ENCODE measurements at regions not wholly inside any gene's neighbourhood (a gene's known extent, or its start where the extent isn't known, plus 50 kb on each side); places are given as distances from the start of the nearest gene placed in this dataset.

- DNase-seq (ENCODE audit: low spot score) = no peak
- Histone ChIP-seq H3K36me3 (ENCODE audit: control insufficient read depth in 4 of 4, insufficient read depth in 3 of 4, low read depth in 1 of 4, low read length in 3 of 4) (no peaks in the 10 kb centered on the region), H3K9ac (ENCODE audit: low read depth in 1 of 2, low read length in 2 of 2) (no peak overlapping the region), H3K27ac (ENCODE audit: low read depth in 1 of 2, low read length in 2 of 2) (no peak overlapping the region), H3K4me1 (ENCODE audit: control insufficient read depth in 4 of 4, insufficient read depth in 4 of 4, low read length in 3 of 4) (no peaks in the 10 kb centered on the region), H3K4me3 (ENCODE audit: low read depth in 1 of 3, low read length in 3 of 3) (no peak overlapping the region), H3K9me3 (ENCODE audit: control insufficient read depth in 4 of 4, low read length in 3 of 4) (no peaks in the 10 kb centered on the region), H3K27me3 (ENCODE audit: control insufficient read depth in 4 of 4, insufficient read depth in 4 of 4, low read length in 3 of 4) (no peaks in the 10 kb centered on the region)
- TF ChIP-seq YY1 (IDR thresholded peaks at IDR 0.05) = no peak
- no peak for TF ChIP-seq NR2F2 (IDR thresholded peaks at IDR 0.05)
- no peak for TF ChIP-seq GABPA (IDR thresholded peaks at IDR 0.05 in 1 of 2, conservative IDR thresholded peaks at IDR 0.05 in 1 of 2)
- 36% methylated on average over 1 of the region's 1 CpG for WGBS
Observed at GRCh38 chrX:12010436-12010835, 127.8 kb upstream of the FRMPD4 start.

DNA sequence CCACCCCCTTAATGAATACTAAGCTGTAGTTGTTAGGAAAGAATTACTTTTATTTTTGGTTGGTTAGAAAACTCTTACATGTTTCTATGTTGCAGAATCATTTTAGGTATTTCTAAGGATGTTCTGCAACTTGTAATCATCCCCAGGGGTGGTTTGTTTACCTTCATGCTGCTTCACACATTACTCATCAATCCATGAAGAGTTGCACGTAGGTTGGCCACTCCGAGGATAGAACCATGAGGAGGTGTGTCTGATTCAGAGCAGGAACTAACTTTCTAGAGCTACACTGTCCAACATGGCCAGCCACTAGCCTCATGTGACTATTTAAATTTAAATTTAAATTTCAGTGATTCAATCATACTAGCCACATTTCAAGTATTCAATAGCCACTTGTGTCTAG is 127.2 kb upstream of the FRMPD4 start:
- WGBS = 67% methylated on average over 2 of the region's 2 CpGs
- Histone ChIP-seq H3K4me1 (ENCODE audit: control insufficient read depth in 4 of 4, insufficient read depth in 4 of 4, low read length in 3 of 4) (no peaks in the 10 kb centered on the region), H3K27me3 (ENCODE audit: control insufficient read depth in 4 of 4, insufficient read depth in 4 of 4, low read length in 3 of 4) (no peaks in the 10 kb centered on the region), H3K27ac (ENCODE audit: low read depth in 1 of 2, low read length in 2 of 2) (no peak overlapping the region), H3K36me3 (ENCODE audit: control insufficient read depth in 4 of 4, insufficient read depth in 3 of 4, low read depth in 1 of 4, low read length in 3 of 4) (no peaks in the 10 kb centered on the region), H3K9me3 (ENCODE audit: control insufficient read depth in 4 of 4, low read length in 3 of 4) (no peaks in the 10 kb centered on the region), H3K9ac (ENCODE audit: low read depth in 1 of 2, low read length in 2 of 2) (no peak overlapping the region), H3K4me3 (ENCODE audit: low read depth in 1 of 3, low read length in 3 of 3) (no peak overlapping the region)
- TF ChIP-seq HNF4A (conservative IDR thresholded peaks at IDR 0.05) (no peak), RAD21 (IDR thresholded peaks at IDR 0.05) (no peak), HNF4G (IDR thresholded peaks at IDR 0.05) (no peak)
- no peak for DNase-seq (ENCODE audit: low spot score)

DNA sequence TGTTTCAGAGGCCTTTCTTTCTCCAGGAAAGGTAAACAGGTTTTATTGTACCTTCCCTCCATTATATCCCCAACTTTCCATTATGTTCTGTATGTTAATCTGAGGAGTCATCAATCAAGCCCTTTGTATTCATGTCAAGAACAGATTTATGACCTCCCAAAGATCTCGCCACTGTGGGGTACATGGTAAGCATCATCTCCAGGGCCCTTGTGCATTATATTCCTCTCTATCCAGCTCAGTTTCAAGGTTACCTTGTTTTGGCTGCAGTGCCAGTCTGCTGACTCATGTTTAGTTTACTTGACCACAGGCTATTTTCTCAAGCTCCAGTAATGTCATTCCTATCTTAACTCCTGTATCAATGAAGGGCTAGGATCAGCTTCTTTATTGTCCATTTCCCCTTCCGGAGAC is 125.1 kb upstream of the FRMPD4 start:
- 69% methylated on average over 2 of the region's 2 CpGs for WGBS
- TF ChIP-seq, protein P1, sequence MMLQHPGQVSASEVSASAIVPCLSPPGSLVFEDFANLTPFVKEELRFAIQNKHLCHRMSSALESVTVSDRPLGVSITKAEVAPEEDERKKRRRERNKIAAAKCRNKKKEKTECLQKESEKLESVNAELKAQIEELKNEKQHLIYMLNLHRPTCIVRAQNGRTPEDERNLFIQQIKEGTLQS (IDR thresholded peaks at IDR 0.05) = no peak
- no peak for TF ChIP-seq RXRA (IDR thresholded peaks at IDR 0.05)
- TF ChIP-seq FOXA2 (IDR thresholded peaks at IDR 0.05) = no peak
- no peak for TF ChIP-seq HNF4A (conservative IDR thresholded peaks at IDR 0.05)
- no peak for TF ChIP-seq HNF4G (IDR thresholded peaks at IDR 0.05)
- TF ChIP-seq EGR1 (IDR thresholded peaks at IDR 0.05; ENCODE audit: low read depth in 2 of 2) = no peak
- TF ChIP-seq MAX (IDR thresholded peaks at IDR 0.05) = no peak
- TF ChIP-seq SP1 (IDR thresholded peaks at IDR 0.05) = no peak
- TF ChIP-seq FOXA1 (IDR thresholded peaks at IDR 0.05) = no peak
- no peak for TF ChIP-seq YY1 (IDR thresholded peaks at IDR 0.05)
- TF ChIP-seq TAF1 (conservative IDR thresholded peaks at IDR 0.05) = no peak
- TF ChIP-seq ZBTB33 (IDR thresholded peaks at IDR 0.05) = no peak
- no peak for TF ChIP-seq JUND (IDR thresholded peaks at IDR 0.05)
- no peak for TF ChIP-seq CTCF (IDR thresholded peaks at IDR 0.05; ENCODE audit: low read depth, low read length, missing input control)
- TF ChIP-seq REST (IDR thresholded peaks at IDR 0.05) = no peak
- no peak for TF ChIP-seq GABPA (IDR thresholded peaks at IDR 0.05 in 1 of 2, conservative IDR thresholded peaks at IDR 0.05 in 1 of 2)
- TF ChIP-seq RAD21 (IDR thresholded peaks at IDR 0.05) = no peak
- no peak for TF ChIP-seq NR2F2 (IDR thresholded peaks at IDR 0.05)
- H3K27me3 ChIP-seq (ENCODE audit: control insufficient read depth in 4 of 4, insufficient read depth in 4 of 4, low read length in 3 of 4) = no peaks in the 10 kb centered on the region
- no peak overlapping the region for H3K9ac ChIP-seq (ENCODE audit: low read depth in 1 of 2, low read length in 2 of 2)
- H3K36me3 ChIP-seq (ENCODE audit: control insufficient read depth in 4 of 4, insufficient read depth in 3 of 4, low read depth in 1 of 4, low read length in 3 of 4) = no peaks in the 10 kb centered on the region
- no peaks in the 10 kb centered on the region for H3K9me3 ChIP-seq (ENCODE audit: control insufficient read depth in 4 of 4, low read length in 3 of 4)
- H3K4me1 ChIP-seq (ENCODE audit: control insufficient read depth in 4 of 4, insufficient read depth in 4 of 4, low read length in 3 of 4) = no peaks in the 10 kb centered on the region
- no peak overlapping the region for H3K4me3 ChIP-seq (ENCODE audit: low read depth in 1 of 3, low read length in 3 of 3)
- H3K27ac ChIP-seq (ENCODE audit: low read depth in 1 of 2, low read length in 2 of 2) = no peak overlapping the region
- no peak for DNase-seq (ENCODE audit: low spot score)
